Testis (tissue), 2 donors: ENCODE measurements at regions not wholly inside any gene's neighbourhood (a gene's known extent, or its start where the extent isn't known, plus 50 kb on each side); places are given as distances from the start of the nearest gene placed in this dataset.

ENCODE experiments used
- POLR2A ChIP-seq: fragments of 450-650 bp; IDR thresholded peaks from one replicate; pipeline ENCODE4 v1.6.1; 2017; ENCODE audit warnings: antibody characterized with exemption, mild to moderate bottlenecking, moderate library complexity
- TF ChIP-seq, protein P1 (sequence below), 3 experiments: fragments of 450-650 bp in 2 of 3; fragments of 200-600 bp in 1 of 3; sonication (generic) in 1 of 3; IDR thresholded peaks; one replicate each; pipeline ENCODE4 v1.5.1; 2016 to 2019; ENCODE audit warnings: antibody characterized with exemption in 3 of 3, mild to moderate bottlenecking in 2 of 3, moderate library complexity in 1 of 3

GRCh38 chr10:52368725-52369124 lies 54.6 kb downstream of the DKK1 start:
- TF ChIP-seq, protein P1, sequence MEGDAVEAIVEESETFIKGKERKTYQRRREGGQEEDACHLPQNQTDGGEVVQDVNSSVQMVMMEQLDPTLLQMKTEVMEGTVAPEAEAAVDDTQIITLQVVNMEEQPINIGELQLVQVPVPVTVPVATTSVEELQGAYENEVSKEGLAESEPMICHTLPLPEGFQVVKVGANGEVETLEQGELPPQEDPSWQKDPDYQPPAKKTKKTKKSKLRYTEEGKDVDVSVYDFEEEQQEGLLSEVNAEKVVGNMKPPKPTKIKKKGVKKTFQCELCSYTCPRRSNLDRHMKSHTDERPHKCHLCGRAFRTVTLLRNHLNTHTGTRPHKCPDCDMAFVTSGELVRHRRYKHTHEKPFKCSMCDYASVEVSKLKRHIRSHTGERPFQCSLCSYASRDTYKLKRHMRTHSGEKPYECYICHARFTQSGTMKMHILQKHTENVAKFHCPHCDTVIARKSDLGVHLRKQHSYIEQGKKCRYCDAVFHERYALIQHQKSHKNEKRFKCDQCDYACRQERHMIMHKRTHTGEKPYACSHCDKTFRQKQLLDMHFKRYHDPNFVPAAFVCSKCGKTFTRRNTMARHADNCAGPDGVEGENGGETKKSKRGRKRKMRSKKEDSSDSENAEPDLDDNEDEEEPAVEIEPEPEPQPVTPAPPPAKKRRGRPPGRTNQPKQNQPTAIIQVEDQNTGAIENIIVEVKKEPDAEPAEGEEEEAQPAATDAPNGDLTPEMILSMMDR (IDR thresholded peaks at IDR 0.05): no peak
- no peak for TF ChIP-seq POLR2A
